H1 (cell line): ENCODE measurements at regions not wholly inside any gene's neighbourhood (a gene's known extent, or its start where the extent isn't known, plus 50 kb on each side); places are given as distances from the start of the nearest gene placed in this dataset.

ENCODE experiments used
- CTCF ChIA-PET: fragments of 300-600 bp; sonication (Branson Sonifier 250); formaldehyde crosslinking; loops from one replicate; lab custom pipeline; 2021; ENCODE audit not compliant: partially characterized antibody; lab: Charles Lee
- POLR2A ChIA-PET: fragments of 300-600 bp; sonication (Branson Sonifier 250); formaldehyde crosslinking; loops from one replicate; lab custom pipeline; 2021; ENCODE audit warnings: inconsistent platforms; ENCODE audit not compliant: partially characterized antibody; lab: Charles Lee
- DNase-seq, 2 experiments: peaks; one replicate each; pipeline versions ENCODE4 v3.0.0 to v3.0.0-alpha.2; 2010 to 2022; ENCODE audit warnings: low spot score in 2 of 2, low read depth in 1 of 2, mixed read lengths in 1 of 2
- FAIRE-seq: peaks from 2 replicates; lab custom pipeline; 2011; peaks lifted over from hg19 to GRCh38; lab: Jason Lieb, UNC
- H2AFZ ChIP-seq: 2 replicates; pipeline ENCODE4 v1.8.1; 2012; ENCODE audit warnings: low read length, inconsistent platforms
- H2AK5ac ChIP-seq: 2 replicates; pipeline ENCODE4 v1.6.1; 2013; ENCODE audit warnings: low read depth, low read length
- H2BK120ac ChIP-seq: replicated peaks from 2 replicates; pipeline ENCODE3; 2013; ENCODE audit warnings: low read depth, low read length, inconsistent platforms
- H2BK12ac ChIP-seq: 2 replicates; pipeline ENCODE4 v1.6.1; 2013; ENCODE audit warnings: low read depth, low read length
- H2BK15ac ChIP-seq: 2 replicates; pipeline ENCODE4 v1.6.1; 2013; ENCODE audit warnings: low read length
- H2BK20ac ChIP-seq: 2 replicates; pipeline ENCODE4 v1.6.1; 2013; ENCODE audit warnings: low read length
- H2BK5ac ChIP-seq: 2 replicates; pipeline ENCODE4 v1.6.1; 2013; ENCODE audit warnings: low read depth, low read length
- H3K14ac ChIP-seq: 2 replicates; pipeline ENCODE4 v1.6.1; 2013; ENCODE audit warnings: inconsistent platforms; ENCODE audit not compliant: insufficient read length
- H3K18ac ChIP-seq: 2 replicates; pipeline ENCODE4 v1.6.1; 2013; ENCODE audit warnings: low read length; ENCODE audit errors: extremely low read depth
- H3K23ac ChIP-seq: 2 replicates; pipeline ENCODE4 v1.6.1; 2013; ENCODE audit warnings: inconsistent platforms; ENCODE audit not compliant: insufficient read length
- H3K23me2 ChIP-seq: 2 replicates; pipeline ENCODE4 v1.6.1; 2013; ENCODE audit warnings: low read depth, low read length
- H3K27ac ChIP-seq: 2 replicates; pipeline ENCODE4 v1.6.1; 2011; ENCODE audit warnings: low read depth, low read length, inconsistent platforms
- H3K27me3 ChIP-seq, 4 experiments: replicated peaks in 1 of 4; 1 replicate in 1 of 4; 2 replicates in 3 of 4; pipeline versions ENCODE4 v1.6.1 to v1.8.1; 2011 to 2013; ENCODE audit warnings: low read length in 3 of 4, mild to moderate bottlenecking in 3 of 4, inconsistent platforms in 2 of 4, mixed read lengths in 2 of 4, moderate library complexity in 1 of 4; ENCODE audit not compliant: control insufficient read depth in 3 of 4, insufficient read depth in 3 of 4; ENCODE audit errors: extremely low read depth in 1 of 4
- H3K36me3 ChIP-seq, 4 experiments: 2 replicates each; pipeline versions ENCODE4 v1.6.1 to v1.8.1; 2011 to 2013; ENCODE audit warnings: mild to moderate bottlenecking in 4 of 4, low read length in 3 of 4, moderate library complexity in 2 of 4, control low read depth in 1 of 4, inconsistent platforms in 1 of 4; ENCODE audit not compliant: insufficient read depth in 4 of 4, control insufficient read depth in 2 of 4
- H3K4ac ChIP-seq: replicated peaks from 2 replicates; pipeline ENCODE3; 2013; ENCODE audit warnings: low read length, low read depth, mixed read lengths, inconsistent platforms; ENCODE audit not compliant: insufficient read length
- H3K4me1 ChIP-seq, 4 experiments: replicated peaks in 1 of 4; 1 replicate in 1 of 4; 2 replicates in 3 of 4; pipeline versions ENCODE4 v1.6.1 to v1.8.1; 2011 to 2013; ENCODE audit warnings: low read length in 3 of 4, inconsistent platforms in 2 of 4, mixed read lengths in 1 of 4; ENCODE audit not compliant: insufficient read depth in 4 of 4, control insufficient read depth in 3 of 4
- H3K4me2 ChIP-seq, 2 experiments: 2 replicates each; pipeline versions ENCODE4 v1.6.1 to v1.8.1; 2011 to 2013; ENCODE audit warnings: low read depth in 2 of 2, low read length in 2 of 2, control low read depth in 1 of 2, inconsistent platforms in 1 of 2, mild to moderate bottlenecking in 1 of 2; ENCODE audit not compliant: insufficient read depth in 1 of 2
- H3K4me3 ChIP-seq, 4 experiments: fragments of 200-600, 300-600 bp in 1 of 4; sonication (generic), shearing (Covaris generic), sonication (Bioruptor Twin) in 1 of 4; 2 replicates each; pipeline versions ENCODE4 v1.5.1 to v1.8.1; 2011 to 2016; ENCODE audit warnings: low read length in 4 of 4, low read depth in 3 of 4, control low read depth in 2 of 4, inconsistent platforms in 2 of 4, mild to moderate bottlenecking in 2 of 4, mixed read lengths in 1 of 4, moderate library complexity in 1 of 4; ENCODE audit not compliant: insufficient read depth in 2 of 4; ENCODE audit errors: extremely low read depth in 1 of 4
- H3K56ac ChIP-seq: replicated peaks from 2 replicates; pipeline ENCODE3; 2013; ENCODE audit warnings: low read depth, mild to moderate bottlenecking, mixed read lengths, low read length, inconsistent platforms; ENCODE audit not compliant: insufficient read length
- H3K79me1 ChIP-seq: 2 replicates; pipeline ENCODE4 v1.6.1; 2013; ENCODE audit warnings: low read depth, low read length, control low read depth
- H3K79me2 ChIP-seq, 2 experiments: 2 replicates each; pipeline versions ENCODE4 v1.6.1 to v1.8.1; 2012 to 2013; ENCODE audit warnings: low read length in 2 of 2, mild to moderate bottlenecking in 2 of 2, inconsistent platforms in 1 of 2; ENCODE audit not compliant: insufficient read depth in 2 of 2, control insufficient read depth in 1 of 2
- H3K9ac ChIP-seq, 4 experiments: replicated peaks in 1 of 4; 1 replicate in 1 of 4; 2 replicates in 3 of 4; pipeline versions ENCODE4 v1.6.1 to v1.8.1; 2011 to 2013; ENCODE audit warnings: low read depth in 3 of 4, low read length in 3 of 4, control low read depth in 2 of 4, mild to moderate bottlenecking in 2 of 4, moderate library complexity in 2 of 4, inconsistent platforms in 1 of 4; ENCODE audit errors: extremely low read depth in 1 of 4
- H3K9me3 ChIP-seq, 2 experiments: 2 replicates each; pipeline versions ENCODE4 v1.6.1 to v1.8.1; 2012 to 2013; ENCODE audit warnings: mild to moderate bottlenecking in 2 of 2, moderate library complexity in 2 of 2, control low read depth in 1 of 2, inconsistent platforms in 1 of 2, low read depth in 1 of 2, low read length in 1 of 2, mixed read lengths in 1 of 2; ENCODE audit not compliant: insufficient read depth in 2 of 2
- H4K20me1 ChIP-seq, 2 experiments: replicated peaks in 1 of 2; 2 replicates each; pipeline versions ENCODE3 to v1.8.1; 2011 to 2013; ENCODE audit warnings: inconsistent platforms in 2 of 2, low read length in 2 of 2, mild to moderate bottlenecking in 1 of 2; ENCODE audit not compliant: insufficient read depth in 2 of 2, control insufficient read depth in 1 of 2
- H4K5ac ChIP-seq: 2 replicates; pipeline ENCODE4 v1.6.1; 2013; ENCODE audit warnings: low read length, low read depth, mixed read lengths, inconsistent platforms; ENCODE audit not compliant: insufficient read length
- H4K8ac ChIP-seq: 2 replicates; pipeline ENCODE4 v1.8.0; 2013; ENCODE audit warnings: mild to moderate bottlenecking, moderate library complexity, low read length, inconsistent platforms; ENCODE audit not compliant: insufficient read depth; ENCODE audit errors: extremely low read depth
- H4K91ac ChIP-seq: replicated peaks from 2 replicates; pipeline ENCODE3; 2013; ENCODE audit warnings: low read length, mixed read lengths, inconsistent platforms; ENCODE audit not compliant: insufficient read length
- BCL11A ChIP-seq, 2 experiments: IDR thresholded peaks; one replicate each; pipeline ENCODE4 v1.6.1; 2011; ENCODE audit warnings: low read depth in 2 of 2, low read length in 2 of 2, mild to moderate bottlenecking in 2 of 2
- CHD1 ChIP-seq: IDR thresholded peaks from 2 replicates; pipeline ENCODE4 v1.6.1; 2012; ENCODE audit warnings: low read depth, low read length, improper control_type of control experiment
- CHD2 ChIP-seq: IDR thresholded peaks from 2 replicates; pipeline ENCODE4 v1.6.1; 2012; ENCODE audit warnings: low read length, improper control_type of control experiment
- EZH2 ChIP-seq: fragments of 200-600 bp; sonication (generic); IDR thresholded peaks from 2 replicates; pipeline ENCODE4 v1.7.1; 2012; ENCODE audit warnings: low read depth, mild to moderate bottlenecking, moderate library complexity, low read length, inconsistent platforms; ENCODE audit not compliant: severe bottlenecking
- GABPA ChIP-seq: IDR thresholded peaks from 2 replicates; pipeline ENCODE4 v1.6.1; 2011; ENCODE audit warnings: mild to moderate bottlenecking, low read length, moderate library complexity, borderline replicate concordance; ENCODE audit not compliant: insufficient read depth
- POU5F1 ChIP-seq: IDR thresholded peaks from 2 replicates; pipeline ENCODE4 v1.6.1; 2011; ENCODE audit warnings: low read depth, mild to moderate bottlenecking, low read length, moderate library complexity
- RBBP5 ChIP-seq: IDR thresholded peaks from 2 replicates; pipeline ENCODE4 v1.7.1; 2012; ENCODE audit warnings: low read depth, mild to moderate bottlenecking, inconsistent platforms, low read length, moderate library complexity, borderline replicate concordance
- SAP30 ChIP-seq: fragments of 300-600 bp; sonication (generic); IDR thresholded peaks from 2 replicates; pipeline ENCODE4 v1.7.1; 2012; ENCODE audit warnings: low read length, moderate library complexity, mild to moderate bottlenecking, inconsistent platforms; ENCODE audit not compliant: insufficient read depth, insufficient replicate concordance
- SP1 ChIP-seq: IDR thresholded peaks from 2 replicates; pipeline ENCODE4 v1.6.1; 2011; ENCODE audit warnings: low read depth, low read length
- SRF ChIP-seq: IDR thresholded peaks from 2 replicates; pipeline ENCODE4 v1.6.1; 2011; ENCODE audit warnings: mild to moderate bottlenecking, low read depth, low read length, moderate library complexity
- WGBS, 2 experiments: shearing (Covaris generic) in 1 of 2; methylation state at CpG; one replicate each; pipeline versions ENCODE4 v1.1.6 to v1.1.7; 2013 to 2015; ENCODE audit warnings: low lambda C conversion rate in 2 of 2, mixed read lengths in 2 of 2, inconsistent platforms in 1 of 2, low coverage in 1 of 2, missing lambda C conversion rate in 1 of 2; ENCODE audit not compliant: insufficient replicate concordance in 2 of 2, insufficient coverage in 1 of 2, insufficient read length in 1 of 2; ENCODE audit errors: extremely low coverage in 1 of 2, missing lambda C conversion rate in 1 of 2; 5-methylcytosine and 5-hydroxymethylcytosine counted together
- TF ChIP-seq, protein P1 (sequence below): IDR thresholded peaks from 2 replicates; pipeline ENCODE4 v1.6.1; 2012; ENCODE audit warnings: inconsistent platforms

DNA sequence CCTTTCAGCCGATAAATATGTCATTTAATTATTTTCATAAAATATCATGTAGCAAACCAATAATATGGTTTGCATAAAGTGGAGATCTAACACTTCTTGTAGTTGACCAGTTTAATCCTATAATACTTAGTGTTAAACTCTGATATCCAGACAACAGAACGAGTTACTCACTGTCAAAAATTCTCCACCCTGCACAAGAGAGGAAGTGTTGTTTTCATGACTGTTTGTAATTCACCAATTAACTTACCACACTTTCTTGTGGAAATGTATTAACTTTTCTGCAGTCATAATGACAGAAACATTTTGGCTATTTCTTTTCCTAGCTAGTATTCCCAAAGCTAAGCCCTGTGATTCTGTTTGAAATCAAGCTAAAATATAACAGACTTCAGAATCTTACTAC is 555.3 kb upstream of the FTMT start:
- H4K5ac ChIP-seq = no peak overlapping the region
- no peak overlapping the region for H3K27ac ChIP-seq
- DNase-seq = no peak
- no peak overlapping the region for H3K56ac ChIP-seq
- H3K23ac ChIP-seq = no peak overlapping the region
- CTCF ChIA-PET = no interaction called here
- no peaks in the 10 kb centered on the region for H3K79me1 ChIP-seq
- no peak overlapping the region for H2BK15ac ChIP-seq
- POLR2A ChIA-PET = no interaction called here
- no peak overlapping the region for H3K4me3 ChIP-seq
- no peaks in the 10 kb centered on the region for H3K36me3 ChIP-seq
- no peak overlapping the region for H2BK20ac ChIP-seq
- FAIRE-seq = no peak
- H3K18ac ChIP-seq = no peak overlapping the region
- H3K14ac ChIP-seq = no peak overlapping the region
- H3K4me1 ChIP-seq = no peaks in the 10 kb centered on the region
- no peak overlapping the region for H2AK5ac ChIP-seq
- 93% methylated on average over 2 of the region's 2 CpGs; no CpG with 5 or more reads in 1 of the 2 experiments for WGBS, 2 experiments
- no peaks in the 10 kb centered on the region for H3K9me3 ChIP-seq
- no peak overlapping the region for H4K91ac ChIP-seq
- H4K8ac ChIP-seq = no peak overlapping the region
- no peak overlapping the region for H2BK120ac ChIP-seq
- H2AFZ ChIP-seq = no peak overlapping the region
- TF ChIP-seq CHD2 (no peak), CHD1 (no peak), EZH2 (no peak), SP1 (no peak), RBBP5 (no peak), SRF (no peak), GABPA (no peak), SAP30 (no peak), POU5F1 (no peak), BCL11A (IDR thresholded peaks at IDR 0.05; ENCODE audit: low read depth in 2 of 2, low read length in 2 of 2) (no peak)
- TF ChIP-seq, protein P1, sequence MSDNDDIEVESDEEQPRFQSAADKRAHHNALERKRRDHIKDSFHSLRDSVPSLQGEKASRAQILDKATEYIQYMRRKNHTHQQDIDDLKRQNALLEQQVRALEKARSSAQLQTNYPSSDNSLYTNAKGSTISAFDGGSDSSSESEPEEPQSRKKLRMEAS = no peak
- H3K9ac ChIP-seq = no peak overlapping the region
- H3K79me2 ChIP-seq = no peaks in the 10 kb centered on the region
- no peak overlapping the region for H2BK5ac ChIP-seq
- H3K4me2 ChIP-seq = no peak overlapping the region
- no peak overlapping the region for H3K4ac ChIP-seq
- H2BK12ac ChIP-seq = no peak overlapping the region
- H3K27me3 ChIP-seq = no peaks in the 10 kb centered on the region
- no peaks in the 10 kb centered on the region for H3K23me2 ChIP-seq
- H4K20me1 ChIP-seq = no peaks in the 10 kb centered on the region
